ENCODE measurements at regions not wholly inside any gene's neighbourhood (a gene's known extent, or its start where the extent isn't known, plus 50 kb on each side); places are given as distances from the start of the nearest gene placed in this dataset.

DNA sequence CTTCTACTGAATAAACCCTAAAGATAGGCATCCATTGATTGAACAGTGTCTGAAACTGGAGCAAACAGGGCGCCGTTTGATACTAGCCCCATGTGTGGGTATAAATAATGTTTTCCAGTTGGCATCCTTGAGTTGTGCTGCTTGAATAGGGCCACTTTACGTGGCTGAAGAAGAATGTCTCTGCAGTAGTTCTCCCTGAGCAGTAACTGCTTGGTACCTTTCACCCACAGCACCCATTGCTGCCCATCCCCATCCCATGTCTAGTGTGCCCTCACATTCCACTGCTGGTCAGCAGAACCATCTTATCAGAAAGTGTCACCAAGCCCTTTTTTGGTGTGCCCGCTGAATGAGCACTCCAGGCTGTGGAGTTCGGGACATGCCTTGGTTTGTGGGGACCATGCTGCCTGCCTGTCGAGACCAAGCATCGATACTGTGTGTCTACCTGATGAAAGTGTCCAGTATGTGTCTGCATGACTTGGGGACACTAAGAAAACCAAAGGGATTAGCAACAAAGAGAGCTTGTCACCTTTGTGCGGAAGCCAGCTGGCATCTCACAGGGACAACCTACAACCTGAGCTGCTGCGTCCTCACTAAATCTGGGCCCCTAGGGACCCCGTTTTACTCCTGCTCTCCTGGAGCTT lies 162.0 kb downstream of the TM9SF2 start:
- no peak for DNase-seq (ENCODE audit: low read depth)

DNA sequence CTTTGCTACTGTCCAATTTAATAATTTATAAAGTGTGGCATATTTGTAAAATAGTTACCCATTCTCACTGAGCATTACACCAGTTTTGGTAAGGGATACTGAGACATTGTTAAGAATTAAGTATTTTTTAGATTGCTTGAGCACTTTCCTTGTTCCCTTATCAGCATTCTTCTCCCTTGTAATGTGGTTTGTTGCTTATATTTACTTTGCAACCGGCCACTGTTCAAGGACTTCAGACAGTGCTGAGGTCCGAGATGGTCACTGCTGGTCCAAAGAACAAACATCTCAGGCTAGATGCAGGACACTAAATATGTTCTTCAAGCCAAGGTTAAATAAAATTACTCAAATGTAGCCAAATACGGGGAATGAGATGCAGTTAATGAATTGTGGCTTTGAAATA lies 161.4 kb downstream of the TM9SF2 start:
- no peak for DNase-seq (ENCODE audit: low read depth)

DNA sequence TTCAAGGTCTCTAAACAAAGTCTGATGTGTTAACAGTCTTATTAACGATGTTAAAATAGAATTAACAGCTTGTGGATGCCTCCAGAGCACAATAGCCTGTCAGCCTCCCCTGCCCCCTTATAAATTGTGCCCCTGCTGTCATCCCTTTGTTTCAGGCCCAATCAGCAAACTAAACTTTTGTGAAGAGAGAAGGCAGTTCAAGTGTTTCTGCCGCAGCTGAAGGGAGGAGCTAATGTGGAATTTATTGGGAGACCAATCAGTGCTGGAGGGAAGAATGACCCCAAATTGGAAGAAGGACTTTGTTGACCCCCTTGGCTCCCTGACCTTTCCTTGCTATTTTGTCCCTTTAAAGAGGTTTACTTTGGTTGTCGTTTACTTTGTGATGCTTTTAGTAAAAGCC lies 160.5 kb downstream of the TM9SF2 start:
- no peak for DNase-seq (ENCODE audit: low read depth)

DNA sequence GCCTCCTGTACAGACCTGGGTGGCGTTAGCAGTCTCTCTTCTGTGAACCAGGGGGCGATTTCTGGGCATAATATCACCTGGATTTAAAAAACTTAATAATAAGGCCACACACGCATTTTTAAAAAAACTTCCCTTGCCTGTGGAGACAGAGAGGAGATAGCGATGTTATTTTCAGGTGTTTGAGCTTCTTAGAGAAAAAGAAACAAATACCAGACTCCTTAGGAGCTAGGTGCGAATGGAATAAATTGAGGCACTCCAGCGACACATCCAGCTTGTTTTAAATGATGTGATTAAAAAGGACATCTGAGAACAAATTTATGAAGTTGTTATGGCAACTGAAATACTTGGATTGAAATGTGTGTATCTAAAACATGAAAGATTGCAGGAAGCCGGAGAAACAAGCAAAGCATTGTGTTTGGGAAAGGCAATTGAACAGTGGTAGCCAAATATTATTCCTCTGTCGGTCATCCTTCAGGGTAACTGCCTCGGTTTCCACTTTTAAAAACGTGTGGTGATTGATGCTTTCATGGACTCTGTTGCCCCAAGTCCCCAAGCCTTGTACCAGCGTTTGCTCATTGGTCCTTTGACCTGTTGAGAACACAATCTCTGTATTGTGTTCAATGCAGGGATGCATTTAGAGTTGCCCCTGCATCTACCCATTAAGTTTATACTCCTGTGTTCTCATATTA lies 158.7 kb downstream of the TM9SF2 start:
- no peak for DNase-seq (ENCODE audit: low read depth)

- DNase-seq (ENCODE audit: low read depth), result no peak
Observed at GRCh38 chr13:99659226-99659625, 158.0 kb downstream of the TM9SF2 start.

- no peak for DNase-seq (ENCODE audit: low read depth)
Observed at GRCh38 chr13:99658261-99658991, 157.2 kb downstream of the TM9SF2 start.

GRCh38 chr13:99657848-99658260 lies 156.6 kb downstream of the TM9SF2 start:
- DNase-seq (ENCODE audit: low read depth), result no peak

DNA sequence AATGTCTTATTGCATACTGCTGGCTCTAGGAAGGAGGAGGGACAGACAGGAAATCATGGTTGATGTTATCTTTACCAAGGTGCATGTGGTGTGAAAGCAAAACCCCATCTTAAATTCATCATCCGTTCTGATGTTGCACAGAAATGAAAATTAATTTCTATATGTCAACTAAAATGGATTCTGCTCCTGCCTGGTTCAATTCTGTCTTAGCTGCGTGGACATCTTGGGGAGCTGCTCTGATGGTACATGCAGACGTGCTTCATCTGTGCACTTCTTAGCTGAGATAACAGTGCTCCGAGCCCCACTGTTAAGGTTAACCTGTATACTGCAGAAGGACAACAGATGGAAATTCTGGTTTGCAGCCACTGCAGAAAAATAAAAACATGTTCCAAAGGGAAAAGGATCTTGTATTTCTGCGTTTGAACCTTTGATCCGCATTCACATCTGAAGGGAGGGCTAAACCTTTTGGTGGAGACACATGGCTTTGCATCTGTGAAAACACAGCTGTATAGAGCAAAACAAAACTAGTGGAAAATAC lies 155.6 kb downstream of the TM9SF2 start:
- no peak for DNase-seq (ENCODE audit: low read depth)

GRCh38 chr13:99656092-99656745 lies 154.9 kb downstream of the TM9SF2 start:
- peak; percentile 9 for DNase-seq (ENCODE audit: low read depth)

DNA sequence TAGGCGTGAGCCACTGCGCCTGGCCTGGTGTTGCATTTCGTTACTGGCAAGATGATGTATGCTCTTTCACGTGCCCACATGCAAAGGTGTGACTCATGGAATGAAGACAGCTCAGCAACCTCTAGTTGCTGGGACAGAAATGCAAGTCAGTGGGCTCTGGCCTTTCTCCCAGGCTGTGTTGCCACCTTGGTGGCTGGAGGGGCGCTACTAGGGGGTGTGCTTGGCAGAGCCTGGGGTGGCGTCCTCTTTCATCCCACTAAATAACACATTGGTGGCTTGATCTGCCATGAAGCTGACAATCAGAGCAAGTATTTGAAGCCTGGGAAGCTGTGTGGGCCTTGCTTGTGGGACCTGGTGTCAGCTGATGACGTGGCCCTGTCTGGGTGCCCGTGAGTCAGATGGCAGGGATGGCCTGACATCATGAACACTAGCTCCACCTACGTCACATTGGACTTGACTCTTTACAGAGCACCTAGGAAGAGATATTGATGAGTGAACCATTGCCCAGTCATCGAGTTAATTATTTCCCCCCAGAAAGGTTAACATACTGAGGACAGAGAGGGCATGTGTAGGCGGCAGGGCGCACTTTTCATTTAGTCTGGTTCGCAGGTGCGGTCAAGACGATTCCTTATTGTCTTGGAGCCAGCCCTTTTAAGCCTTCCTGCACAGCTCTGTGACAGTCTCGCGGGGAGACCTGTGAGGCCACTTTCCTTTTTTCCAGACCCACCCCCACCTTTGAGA lies 154.2 kb downstream of the TM9SF2 start:
- no peak for DNase-seq (ENCODE audit: low read depth)

- no peak for DNase-seq (ENCODE audit: low read depth)
Observed at GRCh38 chr13:99654076-99654475, 152.8 kb downstream of the TM9SF2 start.

DNA sequence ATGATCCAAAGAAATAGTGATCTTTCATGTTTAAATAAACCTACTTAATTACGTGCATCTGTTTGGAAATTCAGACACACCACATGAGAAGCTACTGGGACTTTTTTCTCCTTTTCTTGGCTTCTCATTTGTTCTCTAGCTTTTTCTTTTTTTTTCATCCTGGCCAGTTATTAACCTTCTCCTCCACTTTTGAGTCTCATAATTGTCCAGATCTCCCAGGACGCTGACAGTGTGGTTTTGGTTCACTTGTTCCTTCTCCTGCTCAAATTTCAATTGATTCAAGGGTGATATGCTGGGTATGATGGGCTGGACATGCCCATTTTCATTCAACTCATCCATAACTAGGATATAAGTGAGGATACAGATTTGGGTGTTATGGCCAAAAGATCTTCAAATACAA lies 152.3 kb downstream of the TM9SF2 start:
- DNase-seq (ENCODE audit: low read depth), result no peak

DNA sequence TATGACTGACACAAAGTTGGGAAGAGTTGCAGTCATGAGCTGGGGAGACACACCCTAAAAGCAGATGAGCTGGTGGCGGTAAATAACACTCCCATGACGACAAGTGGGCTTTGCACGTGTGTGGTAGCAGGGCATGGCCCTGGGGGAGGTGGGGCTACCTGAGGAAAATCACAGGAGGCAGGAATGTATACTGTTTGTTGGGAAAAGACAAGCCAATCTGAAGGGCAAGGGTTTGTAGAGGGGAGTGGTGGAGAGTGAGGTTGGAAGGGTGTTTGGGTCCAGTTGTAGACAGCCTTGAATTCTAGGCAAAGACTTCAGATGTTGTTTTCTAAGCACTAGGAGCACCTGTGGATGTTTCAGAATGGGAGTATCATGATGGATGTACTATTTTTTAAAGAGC lies 151.6 kb downstream of the TM9SF2 start:
- DNase-seq (ENCODE audit: low read depth), result no peak

DNA sequence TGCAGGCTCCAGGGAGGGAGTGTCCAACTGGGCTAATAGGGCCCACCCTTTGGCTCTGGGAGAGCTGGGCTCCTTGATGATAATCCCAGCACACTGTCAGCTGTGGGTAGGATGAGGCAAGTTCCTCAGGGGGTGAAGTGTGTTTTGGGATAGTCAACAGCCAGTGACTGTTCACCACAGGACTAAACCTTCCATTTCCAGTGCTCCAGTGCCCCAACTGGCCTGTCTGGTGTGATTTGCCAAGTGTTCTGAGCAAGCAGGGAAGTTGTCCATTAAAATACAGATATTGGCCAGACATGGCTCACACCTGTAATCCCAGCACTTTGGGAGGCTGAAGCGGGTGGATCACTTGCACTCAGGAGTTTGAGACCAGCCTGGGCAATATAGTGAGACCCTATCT lies 150.9 kb downstream of the TM9SF2 start:
- no peak for DNase-seq (ENCODE audit: low read depth)

DNA sequence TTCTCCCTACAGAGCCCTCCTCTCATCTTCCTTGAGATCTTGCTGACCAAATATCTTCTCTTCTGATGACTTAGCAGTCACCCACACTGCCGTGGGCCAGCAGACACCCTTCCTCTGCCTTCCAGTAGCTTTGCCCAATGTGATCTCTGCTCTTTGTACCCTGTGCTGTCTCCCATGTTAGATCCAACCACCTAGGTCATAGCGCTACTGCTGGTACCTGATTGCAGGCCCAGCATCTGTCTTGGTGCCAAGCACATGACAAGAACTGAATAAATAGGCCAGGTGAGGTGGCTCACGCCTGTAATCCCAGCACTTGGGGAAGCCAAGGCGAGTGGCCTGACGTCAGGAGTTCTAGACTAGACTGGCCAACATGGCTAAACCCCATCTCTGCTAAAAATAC lies 149.7 kb downstream of the TM9SF2 start:
- DNase-seq (ENCODE audit: low read depth), result no peak

GRCh38 chr13:99650410-99650809 lies 149.1 kb downstream of the TM9SF2 start:
- DNase-seq (ENCODE audit: low read depth), result no peak

GRCh38 chr13:99648927-99649326 lies 147.7 kb downstream of the TM9SF2 start:
- no peak for DNase-seq (ENCODE audit: low read depth)

DNA sequence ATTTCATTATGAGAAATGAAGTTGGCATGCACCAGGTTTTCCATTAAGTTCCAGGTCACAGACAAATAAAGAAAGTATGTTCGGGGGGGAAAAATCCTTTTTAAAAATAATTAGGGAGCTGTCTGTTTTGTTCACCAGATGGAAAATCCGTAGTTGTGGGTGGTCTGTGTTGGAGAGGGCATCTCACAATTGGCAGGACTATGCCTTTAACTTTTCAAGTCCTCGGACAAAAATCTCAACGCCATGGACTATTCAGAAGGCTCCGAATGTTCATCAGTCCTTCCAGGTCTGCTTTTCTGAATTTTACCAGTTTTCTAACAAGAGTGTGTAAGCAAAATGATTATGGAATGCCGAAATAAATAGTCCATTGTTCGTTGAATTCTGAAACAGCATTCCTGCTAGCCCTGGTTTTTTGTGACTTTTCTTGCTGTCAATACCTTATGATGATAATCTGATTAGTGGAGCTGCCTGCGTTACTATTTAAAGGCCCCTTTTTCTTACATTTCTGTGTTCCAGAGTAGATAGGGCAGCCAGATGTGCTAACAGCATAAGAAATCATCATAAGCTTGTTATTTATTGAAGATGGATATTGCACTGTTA lies 146.9 kb downstream of the TM9SF2 start:
- DNase-seq (ENCODE audit: low read depth), result no peak

GRCh38 chr13:99647596-99647985 lies 146.3 kb downstream of the TM9SF2 start:
- DNase-seq (ENCODE audit: low read depth), result no peak

GRCh38 chr13:99646866-99647595 lies 145.8 kb downstream of the TM9SF2 start:
- DNase-seq (ENCODE audit: low read depth), result no peak

GRCh38 chr13:99642841-99643240 lies 141.6 kb downstream of the TM9SF2 start:
- no peak for DNase-seq (ENCODE audit: low read depth)

All from HS-27A (cell line).